ENCODE measurements at regions not wholly inside any gene's neighbourhood (a gene's known extent, or its start where the extent isn't known, plus 50 kb on each side); places are given as distances from the start of the nearest gene placed in this dataset.

GRCh38 chr4:141562649-141563048 lies 73.7 kb upstream of the IL15 start:
- TF ChIP-seq ZNF274 (IDR thresholded peaks at IDR 0.05; ENCODE audit: low read depth, low read length) (no peak), YY1 (IDR thresholded peaks at IDR 0.05; ENCODE audit: insufficient read depth, insufficient read length) (no peak)

Measured in NT2/D1 (cell line).